BLaER1 (cell line): ENCODE measurements at regions not wholly inside any gene's neighbourhood (a gene's known extent, or its start where the extent isn't known, plus 50 kb on each side); places are given as distances from the start of the nearest gene placed in this dataset.

ENCODE experiments used
- H3K27ac ChIP-seq: shearing (Covaris generic); formaldehyde crosslinking; 2 replicates; pipeline ENCODE4 v1.8.1; 2022
- H3K27me3 ChIP-seq: shearing (Covaris generic); formaldehyde crosslinking; 2 replicates; pipeline ENCODE4 v1.8.1; 2022
- H3K36me3 ChIP-seq: shearing (Covaris generic); formaldehyde crosslinking; 2 replicates; pipeline ENCODE4 v1.8.1; 2022
- H3K4me1 ChIP-seq: shearing (Covaris generic); formaldehyde crosslinking; 2 replicates; pipeline ENCODE4 v1.8.1; 2022
- H3K4me2 ChIP-seq: shearing (Covaris generic); formaldehyde crosslinking; 2 replicates; pipeline ENCODE4 v1.8.1; 2022
- H3K4me3 ChIP-seq: shearing (Covaris generic); formaldehyde crosslinking; 2 replicates; pipeline ENCODE4 v1.8.1; 2022
- H3K9ac ChIP-seq: shearing (Covaris generic); formaldehyde crosslinking; 2 replicates; pipeline ENCODE4 v1.8.1; 2022
- H3K9me3 ChIP-seq: shearing (Covaris generic); formaldehyde crosslinking; 2 replicates; pipeline ENCODE4 v1.8.1; 2022
- H4K20me1 ChIP-seq: shearing (Covaris generic); formaldehyde crosslinking; 2 replicates; pipeline ENCODE4 v1.8.1; 2022
- Cebpa-rat ChIP-seq: shearing (Covaris generic); IDR thresholded peaks from 2 replicates; pipeline ENCODE4 v1.8.1; 2022

GRCh38 chr7:132653366-132653930 is 77.2 kb upstream of the PLXNA4 start:
- no peak overlapping the region for H3K9ac ChIP-seq
- no peak overlapping the region for H3K4me3 ChIP-seq
- TF ChIP-seq Cebpa-rat: no peak
- H3K27ac ChIP-seq: peak overlapping the region; percentile 39
- H3K27me3 ChIP-seq: no peaks in the 10 kb centered on the region
- H4K20me1 ChIP-seq: no peaks in the 10 kb centered on the region
- H3K9me3 ChIP-seq: peaks cover 16% of the 10 kb centered on the region
- H3K4me1 ChIP-seq: peaks cover 49% of the 10 kb centered on the region
- H3K4me2 ChIP-seq: peak overlapping the region; percentile 45
- H3K36me3 ChIP-seq: no peaks in the 10 kb centered on the region

GRCh38 chr7:132652507-132652906 is 76.2 kb upstream of the PLXNA4 start:
- peaks cover 44% of the 10 kb centered on the region for H3K4me1 ChIP-seq
- no peak overlapping the region for H3K4me2 ChIP-seq
- peaks cover 6% of the 10 kb centered on the region; the same call in 1 of the 2 replicates for H3K9me3 ChIP-seq
- H3K4me3 ChIP-seq: no peak overlapping the region
- H3K27ac ChIP-seq: no peak overlapping the region
- no peaks in the 10 kb centered on the region for H3K36me3 ChIP-seq
- TF ChIP-seq Cebpa-rat: no peak
- H3K27me3 ChIP-seq: no peaks in the 10 kb centered on the region
- H4K20me1 ChIP-seq: no peaks in the 10 kb centered on the region
- H3K9ac ChIP-seq: no peak overlapping the region

- 0 out of 2 replicates have a peak, but pooled peaks cover 6% of the 10 kb centered on the region for H3K9me3 ChIP-seq
- H3K27me3 ChIP-seq: no peaks in the 10 kb centered on the region
- H3K27ac ChIP-seq: no peak overlapping the region
- H4K20me1 ChIP-seq: no peaks in the 10 kb centered on the region
- peaks cover 24% of the 10 kb centered on the region for H3K4me1 ChIP-seq
- no peak overlapping the region for H3K4me2 ChIP-seq
- H3K36me3 ChIP-seq: no peaks in the 10 kb centered on the region
- TF ChIP-seq Cebpa-rat: no peak
- H3K4me3 ChIP-seq: no peak overlapping the region
- no peak overlapping the region for H3K9ac ChIP-seq
Observed at GRCh38 chr7:132650498-132650897, 74.2 kb upstream of the PLXNA4 start.

DNA sequence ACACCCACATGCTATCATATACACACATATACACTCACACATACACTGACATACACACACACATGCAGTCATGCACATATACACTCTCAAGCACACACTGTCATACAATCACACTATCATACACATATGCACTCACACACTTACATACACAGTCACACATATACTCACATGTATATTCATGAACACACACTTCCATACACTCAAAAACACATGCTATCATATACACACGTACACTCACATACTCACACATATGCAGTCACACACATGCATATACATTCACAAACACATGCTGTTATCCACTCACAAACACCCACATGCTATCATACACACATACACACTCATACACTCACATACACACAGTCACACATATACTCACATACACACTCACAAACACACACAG is 71.0 kb upstream of the PLXNA4 start:
- TF ChIP-seq Cebpa-rat: no peak

DNA sequence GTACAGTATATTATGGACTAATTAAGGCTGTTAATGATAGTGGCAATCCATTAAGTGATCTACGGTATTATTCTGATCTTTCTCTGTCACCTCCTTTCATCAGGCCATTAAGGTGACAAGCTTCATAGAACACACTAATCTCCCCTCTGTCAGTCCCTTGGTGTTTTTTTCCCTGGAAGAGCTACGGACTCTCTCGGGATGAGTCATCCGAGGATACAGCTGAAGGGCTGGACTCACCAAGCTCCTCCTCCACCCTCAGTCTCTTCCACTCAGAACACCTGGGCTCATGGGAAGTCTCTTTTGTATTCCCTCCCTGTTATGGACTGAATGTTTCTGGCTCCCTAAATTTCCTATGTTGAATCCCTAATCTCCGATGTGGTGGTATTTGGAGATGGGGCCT is 69.8 kb upstream of the PLXNA4 start:
- Histone ChIP-seq H3K4me1 (no peaks in the 10 kb centered on the region), H3K9me3 (no peaks in the 10 kb centered on the region), H4K20me1 (no peaks in the 10 kb centered on the region), H3K4me3 (no peak overlapping the region), H3K27ac (no peak overlapping the region), H3K9ac (no peak overlapping the region), H3K36me3 (no peaks in the 10 kb centered on the region), H3K4me2 (no peak overlapping the region), H3K27me3 (no peaks in the 10 kb centered on the region)
- no peak for TF ChIP-seq Cebpa-rat

More for the DNA sequence above, 71.0 kb upstream of the PLXNA4 start:
- Histone ChIP-seq H3K4me2 (no peak overlapping the region), H3K27ac (no peak overlapping the region), H3K9ac (no peak overlapping the region), H3K27me3 (no peaks in the 10 kb centered on the region), H3K36me3 (no peaks in the 10 kb centered on the region), H3K9me3 (no peaks in the 10 kb centered on the region), H3K4me1 (no peaks in the 10 kb centered on the region), H3K4me3 (no peak overlapping the region), H4K20me1 (no peaks in the 10 kb centered on the region)

GRCh38 chr7:132643302-132643701 is 67.0 kb upstream of the PLXNA4 start:
- H3K4me2 ChIP-seq: no peak overlapping the region
- no peak overlapping the region for H3K27ac ChIP-seq
- no peak overlapping the region for H3K9ac ChIP-seq
- no peaks in the 10 kb centered on the region for H3K27me3 ChIP-seq
- TF ChIP-seq Cebpa-rat: no peak
- no peak overlapping the region for H3K4me3 ChIP-seq
- H3K4me1 ChIP-seq: no peaks in the 10 kb centered on the region
- H3K9me3 ChIP-seq: no peaks in the 10 kb centered on the region
- H3K36me3 ChIP-seq: no peaks in the 10 kb centered on the region
- H4K20me1 ChIP-seq: no peaks in the 10 kb centered on the region

DNA sequence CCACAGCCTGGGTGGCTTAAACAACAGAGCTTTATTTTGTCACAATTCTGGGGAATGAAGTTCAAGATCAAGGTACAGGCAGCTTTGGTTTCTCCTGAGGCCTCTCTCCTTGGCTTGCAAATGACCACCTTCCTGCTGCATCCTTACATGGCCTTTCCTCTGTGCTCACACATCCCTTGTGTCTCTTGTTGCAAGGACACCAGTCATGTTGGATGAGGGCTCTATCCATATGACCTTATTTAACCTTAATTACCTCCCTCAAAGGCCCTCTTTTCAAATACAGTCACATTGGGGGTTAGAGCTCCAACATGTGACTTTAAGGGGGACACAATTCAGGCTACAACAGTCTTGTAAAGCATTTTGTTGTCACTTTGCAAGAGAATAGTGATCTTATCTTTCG is 65.0 kb upstream of the PLXNA4 start:
- Histone ChIP-seq H3K4me3 (no peak overlapping the region), H3K27me3 (no peaks in the 10 kb centered on the region), H4K20me1 (no peaks in the 10 kb centered on the region), H3K36me3 (no peaks in the 10 kb centered on the region), H3K4me1 (no peaks in the 10 kb centered on the region), H3K9ac (no peak overlapping the region), H3K27ac (no peak overlapping the region), H3K9me3 (no peaks in the 10 kb centered on the region), H3K4me2 (no peak overlapping the region)
- no peak for TF ChIP-seq Cebpa-rat

DNA sequence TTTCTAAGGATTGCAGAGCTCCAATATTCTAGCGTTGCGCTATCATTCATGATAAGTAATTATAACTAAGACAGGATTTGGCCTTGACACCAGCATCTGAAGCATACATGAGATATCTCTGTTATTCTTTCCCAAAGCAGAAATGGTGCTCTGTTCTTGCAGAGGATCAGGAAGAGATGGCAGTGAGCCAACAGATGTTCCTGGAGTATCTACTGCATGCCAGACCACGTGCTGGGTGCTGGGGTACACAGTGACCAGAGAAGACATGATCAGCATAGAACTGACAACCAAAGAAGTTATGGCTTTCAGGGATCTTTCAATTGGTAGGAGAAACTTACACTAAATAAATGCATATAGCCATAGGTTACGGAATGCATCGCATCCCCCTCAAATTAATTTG is 63.7 kb upstream of the PLXNA4 start:
- no peak for TF ChIP-seq Cebpa-rat

DNA sequence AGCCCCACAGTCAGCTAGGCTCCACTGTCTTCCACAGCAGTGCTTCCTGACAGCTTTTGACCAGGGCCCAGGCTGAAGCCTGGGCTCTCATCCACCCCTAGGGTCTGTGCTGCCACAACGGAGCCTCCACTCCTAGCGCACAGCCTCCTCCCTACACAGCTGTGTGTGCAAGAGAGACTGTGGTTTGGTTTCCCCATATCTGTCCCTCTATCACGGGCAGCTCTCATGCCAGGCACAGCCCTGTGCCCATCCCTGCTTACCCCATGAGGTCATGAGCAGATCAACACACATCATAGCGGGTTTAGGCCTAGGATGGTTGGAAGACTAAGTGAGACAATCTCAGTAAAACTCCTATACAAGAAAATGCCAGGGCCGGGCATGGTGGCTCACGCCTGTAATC is 61.7 kb upstream of the PLXNA4 start:
- Histone ChIP-seq H3K27ac (no peak overlapping the region), H3K36me3 (no peaks in the 10 kb centered on the region), H3K4me1 (no peaks in the 10 kb centered on the region), H3K9ac (no peak overlapping the region), H3K9me3 (no peaks in the 10 kb centered on the region), H3K4me2 (no peak overlapping the region), H4K20me1 (no peaks in the 10 kb centered on the region), H3K27me3 (no peaks in the 10 kb centered on the region), H3K4me3 (no peak overlapping the region)
- no peak for TF ChIP-seq Cebpa-rat

More for the DNA sequence above, 63.7 kb upstream of the PLXNA4 start:
- no peak overlapping the region for H3K4me2 ChIP-seq
- no peaks in the 10 kb centered on the region for H3K4me1 ChIP-seq
- H3K4me3 ChIP-seq: no peak overlapping the region
- no peaks in the 10 kb centered on the region for H3K9me3 ChIP-seq
- no peaks in the 10 kb centered on the region for H3K27me3 ChIP-seq
- no peaks in the 10 kb centered on the region for H4K20me1 ChIP-seq
- H3K36me3 ChIP-seq: no peaks in the 10 kb centered on the region
- H3K27ac ChIP-seq: no peak overlapping the region
- H3K9ac ChIP-seq: no peak overlapping the region

GRCh38 chr7:132636581-132636980 is 60.3 kb upstream of the PLXNA4 start:
- Histone ChIP-seq H4K20me1 (no peaks in the 10 kb centered on the region), H3K4me3 (no peak overlapping the region), H3K9me3 (no peaks in the 10 kb centered on the region), H3K27ac (no peak overlapping the region), H3K4me2 (no peak overlapping the region), H3K4me1 (no peaks in the 10 kb centered on the region), H3K27me3 (no peaks in the 10 kb centered on the region), H3K9ac (no peak overlapping the region), H3K36me3 (no peaks in the 10 kb centered on the region)
- TF ChIP-seq Cebpa-rat: no peak

GRCh38 chr7:132635127-132635526 is 58.9 kb upstream of the PLXNA4 start:
- Histone ChIP-seq H3K4me1 (no peaks in the 10 kb centered on the region), H3K4me2 (no peak overlapping the region), H4K20me1 (no peaks in the 10 kb centered on the region), H3K36me3 (no peaks in the 10 kb centered on the region), H3K9ac (no peak overlapping the region), H3K27me3 (no peaks in the 10 kb centered on the region), H3K27ac (no peak overlapping the region), H3K9me3 (no peaks in the 10 kb centered on the region), H3K4me3 (no peak overlapping the region)
- TF ChIP-seq Cebpa-rat: no peak
